ENCODE measurements at regions not wholly inside any gene's neighbourhood (a gene's known extent, or its start where the extent isn't known, plus 50 kb on each side); places are given as distances from the start of the nearest gene placed in this dataset.

GRCh38 chr2:84052043-84052442, 407.0 kb downstream of the SUCLG1 start:
- CTCF ChIA-PET = no interaction called here
- H3K4me3 ChIP-seq (ENCODE audit: low read depth, low read length, poor library complexity, severe bottlenecking) = no peak overlapping the region
- BruUV-seq (replicated peaks) = no TSS peak

DNA sequence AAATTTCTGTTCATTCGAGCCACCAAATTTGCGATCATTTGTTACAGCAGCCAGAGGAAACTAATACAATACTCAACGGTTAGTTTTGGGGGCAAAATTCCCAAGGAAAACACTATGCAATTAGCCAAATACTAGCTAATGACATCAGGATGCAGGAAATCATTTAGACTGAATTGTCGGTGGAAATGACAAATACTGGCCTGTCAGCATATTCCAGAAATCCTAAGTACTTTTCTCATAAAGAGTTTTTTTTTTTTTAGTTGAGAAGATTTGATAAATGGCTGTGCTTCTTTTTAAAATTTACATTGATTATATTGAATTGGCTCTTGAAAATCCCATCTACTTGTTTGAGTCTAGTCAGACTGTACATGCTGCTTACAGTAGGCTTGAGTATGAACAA, 410.1 kb downstream of the SUCLG1 start:
- ChIA-PET CTCF (no interaction called here), POLR2A (ENCODE audit: low non-redundant PET) (no interaction called here)
- no peaks in the 10 kb centered on the region for H3K9me3 ChIP-seq (ENCODE audit: low read depth, low read length, poor library complexity, severe bottlenecking)
- no peaks in the 10 kb centered on the region for H3K4me1 ChIP-seq (ENCODE audit: insufficient read depth, low read length, poor library complexity, severe bottlenecking)
- BruUV-seq (replicated peaks) = no TSS peak
- no peaks in the 10 kb centered on the region for H3K36me3 ChIP-seq (ENCODE audit: insufficient read depth, low read length, poor library complexity, severe bottlenecking)
- DNase-seq (ENCODE audit: low spot score) = no peak
- intact Hi-C loops (cut with micrococcal nuclease; ENCODE audit: unreplicated experiment) = no loop called here
- H3K4me3 ChIP-seq (ENCODE audit: low read depth, low read length, poor library complexity, severe bottlenecking) = no peak overlapping the region
- H3K27me3 ChIP-seq (replicated peaks; ENCODE audit: insufficient read depth, low read depth, low read length, poor library complexity) = peaks cover 9% of the 10 kb centered on the region
- H3K27ac ChIP-seq (ENCODE audit: low read depth, low read length, poor library complexity, severe bottlenecking) = no peak overlapping the region
- TF ChIP-seq, protein P1, sequence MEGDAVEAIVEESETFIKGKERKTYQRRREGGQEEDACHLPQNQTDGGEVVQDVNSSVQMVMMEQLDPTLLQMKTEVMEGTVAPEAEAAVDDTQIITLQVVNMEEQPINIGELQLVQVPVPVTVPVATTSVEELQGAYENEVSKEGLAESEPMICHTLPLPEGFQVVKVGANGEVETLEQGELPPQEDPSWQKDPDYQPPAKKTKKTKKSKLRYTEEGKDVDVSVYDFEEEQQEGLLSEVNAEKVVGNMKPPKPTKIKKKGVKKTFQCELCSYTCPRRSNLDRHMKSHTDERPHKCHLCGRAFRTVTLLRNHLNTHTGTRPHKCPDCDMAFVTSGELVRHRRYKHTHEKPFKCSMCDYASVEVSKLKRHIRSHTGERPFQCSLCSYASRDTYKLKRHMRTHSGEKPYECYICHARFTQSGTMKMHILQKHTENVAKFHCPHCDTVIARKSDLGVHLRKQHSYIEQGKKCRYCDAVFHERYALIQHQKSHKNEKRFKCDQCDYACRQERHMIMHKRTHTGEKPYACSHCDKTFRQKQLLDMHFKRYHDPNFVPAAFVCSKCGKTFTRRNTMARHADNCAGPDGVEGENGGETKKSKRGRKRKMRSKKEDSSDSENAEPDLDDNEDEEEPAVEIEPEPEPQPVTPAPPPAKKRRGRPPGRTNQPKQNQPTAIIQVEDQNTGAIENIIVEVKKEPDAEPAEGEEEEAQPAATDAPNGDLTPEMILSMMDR (conservative IDR thresholded peaks at IDR 0.05; ENCODE audit: low read depth, low read length) = no peak
- TF ChIP-seq EZH2 (IDR thresholded peaks at IDR 0.05; ENCODE audit: borderline replicate concordance, low read depth, low read length, poor library complexity, severe bottlenecking) = no peak

More at GRCh38 chr2:84052043-84052442, 407.0 kb downstream of the SUCLG1 start:
- H3K36me3 ChIP-seq (ENCODE audit: insufficient read depth, low read length, poor library complexity, severe bottlenecking) = no peaks in the 10 kb centered on the region
- H3K9me3 ChIP-seq (ENCODE audit: low read depth, low read length, poor library complexity, severe bottlenecking) = no peaks in the 10 kb centered on the region
- intact Hi-C loops (cut with micrococcal nuclease; ENCODE audit: unreplicated experiment) = no loop called here
- H3K27ac ChIP-seq (ENCODE audit: low read depth, low read length, poor library complexity, severe bottlenecking) = no peak overlapping the region
- no peak for DNase-seq (ENCODE audit: low spot score)
- peaks cover 3% of the 10 kb centered on the region for H3K27me3 ChIP-seq (replicated peaks; ENCODE audit: insufficient read depth, low read depth, low read length, poor library complexity)
- TF ChIP-seq, protein P1 (conservative IDR thresholded peaks at IDR 0.05; ENCODE audit: low read depth, low read length) = no peak
- TF ChIP-seq EZH2 (IDR thresholded peaks at IDR 0.05; ENCODE audit: borderline replicate concordance, low read depth, low read length, poor library complexity, severe bottlenecking) = no peak
- POLR2A ChIA-PET (ENCODE audit: low non-redundant PET) = no interaction called here
- H3K4me1 ChIP-seq (ENCODE audit: insufficient read depth, low read length, poor library complexity, severe bottlenecking) = no peaks in the 10 kb centered on the region

DNA sequence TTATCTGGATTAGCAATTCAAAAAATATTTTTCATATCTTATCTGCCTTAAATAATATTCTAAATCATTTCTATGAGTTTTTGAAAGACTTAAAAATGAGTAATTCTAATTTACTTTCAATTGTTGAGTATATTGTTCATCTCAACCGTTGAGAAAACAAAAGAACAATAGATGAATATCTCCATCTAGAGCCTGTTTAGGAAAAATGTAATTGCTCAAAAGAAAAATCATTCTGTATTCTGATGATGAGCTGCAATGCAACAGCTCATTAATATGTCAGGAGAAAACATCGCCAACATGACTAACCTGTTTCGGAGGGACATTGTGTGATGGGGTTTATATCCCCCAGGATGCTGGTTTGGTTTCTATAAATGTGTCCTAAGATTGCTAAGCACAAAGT, 417.6 kb downstream of the SUCLG1 start:
- intact Hi-C loops (cut with micrococcal nuclease; ENCODE audit: unreplicated experiment) = no loop called here

More for the DNA sequence above, 417.6 kb downstream of the SUCLG1 start:
- Histone ChIP-seq H3K36me3 (ENCODE audit: insufficient read depth, low read length, poor library complexity, severe bottlenecking) (no peaks in the 10 kb centered on the region), H3K27ac (ENCODE audit: low read depth, low read length, poor library complexity, severe bottlenecking) (no peak overlapping the region), H3K9me3 (ENCODE audit: low read depth, low read length, poor library complexity, severe bottlenecking) (no peaks in the 10 kb centered on the region), H3K27me3 (replicated peaks; ENCODE audit: insufficient read depth, low read depth, low read length, poor library complexity) (peaks cover 12% of the 10 kb centered on the region), H3K4me1 (ENCODE audit: insufficient read depth, low read length, poor library complexity, severe bottlenecking) (peaks cover 10% of the 10 kb centered on the region), H3K4me3 (ENCODE audit: low read depth, low read length, poor library complexity, severe bottlenecking) (no peak overlapping the region)
- no TSS peak for BruUV-seq (replicated peaks)
- ChIA-PET CTCF (no interaction called here), POLR2A (ENCODE audit: low non-redundant PET) (no interaction called here)
- TF ChIP-seq, protein P1 (conservative IDR thresholded peaks at IDR 0.05; ENCODE audit: low read depth, low read length) = no peak
- TF ChIP-seq EZH2 (IDR thresholded peaks at IDR 0.05; ENCODE audit: borderline replicate concordance, low read depth, low read length, poor library complexity, severe bottlenecking) = no peak
- no peak for DNase-seq (ENCODE audit: low spot score)

Data from A673 (cell line).